ENCODE measurements at regions not wholly inside any gene's neighbourhood (a gene's known extent, or its start where the extent isn't known, plus 50 kb on each side); places are given as distances from the start of the nearest gene placed in this dataset.
"Not testable (repeated sequence)": the region's sequence is repeated elsewhere in the genome, so short reads cannot be mapped to it uniquely, and the experiment has no call there.

- intact Hi-C loops (cut with DNase I), result loop anchor here in 3 of 10 donors (10.0 kb wide), 3 partner anchors 177 to 397 kb away; no protein-coding TSS in a partner anchor
- no peak for DNase-seq
- Histone ChIP-seq H3K27me3 (no peaks in the 10 kb centered on the region), H3K9me3 (peaks cover 0 to 12% (median 0%) of the 10 kb centered on the region in 11 donors), H3K4me1 (peaks cover 0 to 49% (median 2%) of the 10 kb centered on the region in 9 donors), H3K36me3 (no peaks in the 10 kb centered on the region), H3K27ac (peak overlapping the region in 1 of 10 donors; percentile 77), H3K4me3 (no peak overlapping the region)
- no peak for TF ChIP-seq CTCF (IDR thresholded peaks at IDR 0.05)
- ATAC-seq, result peak in 1 of 8 donors; percentile 30
- WGBS, 2 donors, result 52 to 58% methylated on average over 3 of the region's 3 CpGs
Observed at GRCh38 chr3:5051772-5052171, 70.3 kb upstream of the ARL8B start.

DNA sequence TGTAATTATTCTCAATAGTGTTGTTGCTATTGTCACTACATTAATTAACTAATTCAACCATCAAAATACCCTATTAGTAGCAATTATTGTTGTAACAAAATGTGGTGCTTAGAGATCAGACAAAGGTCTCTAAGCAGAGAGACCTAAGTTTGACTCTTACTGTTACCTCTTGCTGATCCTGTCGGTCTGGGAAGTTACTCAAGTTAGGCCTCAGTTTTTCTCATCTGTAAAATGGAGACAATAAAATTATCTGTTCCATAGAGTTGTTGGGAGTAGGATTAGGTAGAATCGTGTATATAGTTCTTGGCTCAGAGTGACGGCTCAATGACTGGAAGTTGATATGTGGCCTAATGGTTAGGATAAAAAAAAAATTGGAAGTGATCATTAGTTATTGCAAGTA lies 69.8 kb upstream of the ARL8B start:
- intact Hi-C loops (cut with DNase I), result loop anchor here in 3 of 10 donors (10.0 kb wide), 3 partner anchors 177 to 397 kb away; no protein-coding TSS in a partner anchor
- Histone ChIP-seq H3K36me3 (no peaks in the 10 kb centered on the region), H3K27ac (peak overlapping the region in 1 of 10 donors; percentile 77), H3K27me3 (no peaks in the 10 kb centered on the region), H3K4me3 (no peak overlapping the region), H3K9me3 (peaks cover 0 to 12% (median 0%) of the 10 kb centered on the region in 11 donors), H3K4me1 (peaks cover 0 to 54% (median 7%) of the 10 kb centered on the region in 9 donors)
- no peak for DNase-seq
- no peak for ATAC-seq
- 94% methylated on average over 3 of the region's 3 CpGs for WGBS, 2 donors
- TF ChIP-seq CTCF (IDR thresholded peaks at IDR 0.05), result no peak

- Histone ChIP-seq H3K36me3 (no peaks in the 10 kb centered on the region), H3K27ac (peak overlapping the region in 4 of 10 donors; percentile 43 to 77 (median 46)), H3K4me3 (no peak overlapping the region), H3K4me1 (peaks cover 0 to 64% (median 12%) of the 10 kb centered on the region in 9 donors), H3K9me3 (peaks cover 0 to 2% (median 0%) of the 10 kb centered on the region in 11 donors), H3K27me3 (no peaks in the 10 kb centered on the region)
- ATAC-seq, result peak in 3 of 8 donors; percentile 13 to 25 (median 20)
- DNase-seq, result peak in 1 of 2 donors; percentile 13
- TF ChIP-seq CTCF (IDR thresholded peaks at IDR 0.05), result no peak
- 80% methylated on average over 7 of the region's 7 CpGs for WGBS, 2 donors
- intact Hi-C loops (cut with DNase I), result loop anchor here in 3 of 10 donors (10.0 kb wide), 3 partner anchors 178 to 398 kb away; no protein-coding TSS in a partner anchor
Observed at GRCh38 chr3:5053021-5053831, 68.9 kb upstream of the ARL8B start.

DNA sequence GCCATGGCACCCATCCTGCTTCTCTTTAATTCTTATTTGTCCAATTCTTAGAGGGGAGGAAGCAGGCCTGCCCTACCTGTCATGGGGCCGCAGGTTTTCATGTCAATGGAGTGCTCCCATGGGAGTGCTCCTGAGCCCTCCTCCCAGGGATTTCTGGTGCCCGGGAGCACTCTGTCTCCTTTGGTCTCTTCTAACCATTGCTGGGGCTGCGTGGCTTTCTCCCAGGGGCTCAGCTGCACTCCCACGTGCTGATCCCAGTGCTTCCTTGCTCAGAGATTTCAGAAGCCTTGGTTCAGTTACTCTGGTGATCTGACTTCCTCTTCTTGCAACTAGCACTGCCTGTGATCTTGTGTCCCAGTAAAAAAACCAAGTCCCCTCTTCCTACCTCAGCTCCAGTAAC lies 68.0 kb upstream of the ARL8B start:
- Histone ChIP-seq H3K4me1 (peaks cover 0 to 66% (median 12%) of the 10 kb centered on the region in 9 donors), H3K27ac (peak overlapping the region in 2 of 10 donors; percentile 43 to 77), H3K36me3 (no peaks in the 10 kb centered on the region), H3K27me3 (no peaks in the 10 kb centered on the region), H3K9me3 (no peaks in the 10 kb centered on the region), H3K4me3 (no peak overlapping the region)
- ATAC-seq (peak in 1 of 8 donors; percentile 27), DNase-seq (no peak)
- intact Hi-C loops (cut with DNase I), result loop anchor here in 3 of 10 donors (10.0 kb wide), 3 partner anchors 179 to 399 kb away; no protein-coding TSS in a partner anchor
- no peak for TF ChIP-seq CTCF (IDR thresholded peaks at IDR 0.05)
- 70 to 79% methylated on average over 4 of the region's 4 CpGs for whole genome bisulfite sequencing, 2 donors

- not testable (repeated sequence) for H3K36me3 ChIP-seq, ATAC-seq, H3K4me3 ChIP-seq, H3K9me3 ChIP-seq, DNase-seq, H3K27me3 ChIP-seq
- 64 to 79% methylated on average over 6 of the region's 6 CpGs for WGBS, 2 donors
- H3K27ac ChIP-seq, result peak overlapping the region in 1 of 10 donors; percentile 77
- peaks cover 0 to 71% (median 12%) of the 10 kb centered on the region in 9 donors for H3K4me1 ChIP-seq
- intact Hi-C loops (cut with DNase I), result loop anchor here in 3 of 10 donors (10.0 kb wide), 3 partner anchors 180 to 400 kb away; no protein-coding TSS in a partner anchor
Observed at GRCh38 chr3:5054579-5054978, 67.5 kb upstream of the ARL8B start.

Measured in heart right ventricle (tissue), 16 donors.